HG02943 (cell line): ENCODE measurements at regions not wholly inside any gene's neighbourhood (a gene's known extent, or its start where the extent isn't known, plus 50 kb on each side); places are given as distances from the start of the nearest gene placed in this dataset.

Experiments used
- ATAC-seq: cut with Tn5 transposase; IDR thresholded peaks from one replicate; pipeline ENCODE4 v1.9.1; 2021; ENCODE audit warnings: mild to moderate bottlenecking, low read depth, moderate library complexity; ENCODE audit not compliant: unreplicated experiment

DNA sequence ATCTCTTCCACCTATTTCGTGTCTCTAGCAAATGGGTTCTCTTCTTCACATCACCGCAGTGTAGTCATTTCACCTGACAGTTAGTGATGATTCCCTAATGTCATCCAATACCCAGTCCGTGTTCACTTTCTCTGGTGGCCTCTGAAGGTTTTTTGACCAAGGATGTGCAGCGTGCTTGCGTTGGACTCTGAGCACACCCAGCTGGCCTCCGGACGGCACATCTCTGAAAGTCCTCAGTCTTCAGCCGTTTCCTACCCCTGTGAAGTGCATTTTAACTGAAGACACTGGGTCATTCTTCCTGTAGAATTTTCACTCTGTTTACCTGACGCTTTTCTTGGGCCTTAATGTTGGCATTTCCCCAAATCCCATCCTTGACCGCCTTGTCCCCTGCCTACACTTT lies 98.7 kb downstream of the ERMARD start:
- no peak for ATAC-seq

DNA sequence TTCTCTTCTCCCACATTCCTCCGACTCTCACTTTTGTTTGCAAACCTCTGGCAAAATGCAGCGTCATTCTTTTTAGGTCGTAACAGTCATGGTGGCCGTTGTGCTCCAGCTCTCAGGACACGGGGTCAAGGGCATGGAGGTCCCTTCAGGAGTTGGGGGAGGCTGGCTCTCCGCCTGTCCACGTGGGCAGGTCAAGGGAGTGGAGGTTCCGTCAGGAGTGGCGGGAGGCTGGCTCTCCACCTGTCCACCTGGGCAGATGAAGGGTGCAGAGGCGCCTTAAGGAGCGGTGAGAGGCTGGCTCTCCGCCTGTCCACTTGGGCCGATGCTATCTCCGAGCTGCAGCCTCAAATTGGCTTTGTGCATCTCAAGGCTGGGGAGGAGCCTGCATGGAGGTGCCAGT lies 98.0 kb downstream of the ERMARD start:
- no peak for ATAC-seq

DNA sequence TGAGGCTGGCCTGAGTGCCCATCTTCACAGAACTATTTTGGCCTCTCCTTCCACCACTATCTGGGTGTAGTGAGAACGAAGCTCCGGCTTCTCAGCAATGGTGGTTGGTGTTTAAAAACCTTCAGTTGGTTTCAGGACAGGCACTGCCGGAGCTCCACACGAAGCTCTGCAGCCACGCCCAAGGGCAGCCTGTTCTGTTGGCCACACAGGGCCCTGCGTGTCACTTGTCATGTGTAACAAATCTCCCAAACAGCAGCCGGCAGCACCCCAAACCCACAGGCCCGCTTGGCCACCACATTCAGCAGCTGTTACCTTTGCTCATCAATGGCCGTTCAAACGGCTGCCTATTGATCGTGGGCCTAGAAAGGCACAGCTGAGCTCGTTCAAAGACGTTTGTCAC lies 97.5 kb downstream of the ERMARD start:
- no peak for ATAC-seq

DNA sequence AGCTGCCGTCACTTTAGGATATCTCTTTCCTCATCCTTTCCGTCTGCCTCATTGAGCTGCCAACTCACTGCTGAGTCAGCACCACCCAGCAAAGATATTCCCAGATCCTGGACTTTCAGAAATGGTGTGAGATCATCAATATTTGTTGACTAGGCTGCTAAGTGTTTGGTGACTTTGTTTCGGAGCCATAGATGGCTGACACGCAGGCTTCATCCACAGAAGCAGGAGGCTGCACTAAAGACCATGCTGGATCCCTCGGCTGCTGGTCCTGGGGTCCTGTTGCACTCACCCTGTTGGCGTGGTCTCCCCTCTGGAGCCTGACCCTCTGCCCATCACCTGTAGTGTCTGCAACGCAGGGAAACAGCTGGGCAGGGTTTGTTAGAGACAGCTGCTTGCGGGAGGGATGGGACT lies 96.5 kb downstream of the ERMARD start:
- ATAC-seq = no peak

DNA sequence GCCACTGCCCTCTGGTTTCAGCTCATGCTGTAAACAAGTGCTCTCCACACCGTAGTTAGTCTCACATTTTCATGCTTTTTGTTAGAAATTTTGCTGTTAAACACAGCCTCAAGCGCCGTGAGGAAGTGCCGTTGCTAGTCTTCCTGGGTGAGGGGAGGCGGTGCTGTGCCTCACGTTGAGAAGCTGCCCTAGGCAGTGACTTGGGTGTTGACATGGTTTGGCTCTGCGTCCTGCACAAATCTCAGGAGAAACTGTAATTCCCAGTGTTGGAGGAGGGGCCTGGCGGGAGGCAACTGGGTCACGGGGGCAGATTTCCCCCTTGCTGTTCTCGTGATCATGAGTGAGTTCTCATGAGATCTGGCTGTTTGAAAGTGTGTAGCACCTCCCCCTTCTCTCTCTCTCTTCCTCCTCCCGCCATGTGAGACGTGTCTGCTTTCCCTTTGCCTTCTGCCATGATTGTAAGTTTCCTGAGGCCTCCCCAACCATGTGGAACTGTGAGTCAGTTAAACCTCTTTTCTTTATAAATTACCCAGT lies 95.8 kb downstream of the ERMARD start:
- no peak for ATAC-seq

DNA sequence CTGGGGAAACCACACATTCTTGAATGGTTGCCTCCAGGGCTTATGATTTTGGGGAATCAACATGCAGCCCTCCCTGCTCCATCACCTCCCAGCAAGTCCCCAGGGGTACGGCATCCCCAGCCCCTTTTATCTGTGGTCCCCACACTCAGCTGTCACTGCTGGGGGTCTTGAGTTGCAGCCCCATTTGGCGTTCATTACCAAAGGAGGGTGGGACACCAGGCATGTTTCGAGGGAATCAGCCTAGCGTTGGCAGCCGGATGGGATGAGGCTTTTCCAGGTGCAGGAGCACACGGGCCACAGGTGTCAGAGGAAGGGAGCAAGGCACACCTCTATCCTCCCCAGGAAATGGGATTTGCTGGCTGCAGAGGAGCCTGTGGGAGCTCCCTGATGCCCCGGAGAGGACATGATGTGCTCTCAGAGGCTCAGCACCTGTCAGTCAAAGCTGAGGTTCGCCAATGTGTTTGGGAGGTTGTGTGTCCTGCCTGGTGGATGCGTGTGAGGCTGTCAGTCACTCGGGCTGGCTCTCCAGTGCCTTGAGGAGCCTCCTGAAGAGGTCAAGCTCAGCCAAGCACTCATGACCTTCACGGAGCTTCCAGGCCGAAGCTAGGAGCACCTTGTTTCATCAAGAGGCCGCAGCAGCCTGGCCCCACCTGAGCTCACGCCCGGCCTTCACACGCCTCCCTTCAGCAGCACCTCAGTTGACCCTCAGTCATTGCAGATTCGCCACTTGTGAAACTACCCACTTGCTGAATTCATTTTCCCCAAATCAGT lies 95.0 kb downstream of the ERMARD start:
- ATAC-seq = no peak

DNA sequence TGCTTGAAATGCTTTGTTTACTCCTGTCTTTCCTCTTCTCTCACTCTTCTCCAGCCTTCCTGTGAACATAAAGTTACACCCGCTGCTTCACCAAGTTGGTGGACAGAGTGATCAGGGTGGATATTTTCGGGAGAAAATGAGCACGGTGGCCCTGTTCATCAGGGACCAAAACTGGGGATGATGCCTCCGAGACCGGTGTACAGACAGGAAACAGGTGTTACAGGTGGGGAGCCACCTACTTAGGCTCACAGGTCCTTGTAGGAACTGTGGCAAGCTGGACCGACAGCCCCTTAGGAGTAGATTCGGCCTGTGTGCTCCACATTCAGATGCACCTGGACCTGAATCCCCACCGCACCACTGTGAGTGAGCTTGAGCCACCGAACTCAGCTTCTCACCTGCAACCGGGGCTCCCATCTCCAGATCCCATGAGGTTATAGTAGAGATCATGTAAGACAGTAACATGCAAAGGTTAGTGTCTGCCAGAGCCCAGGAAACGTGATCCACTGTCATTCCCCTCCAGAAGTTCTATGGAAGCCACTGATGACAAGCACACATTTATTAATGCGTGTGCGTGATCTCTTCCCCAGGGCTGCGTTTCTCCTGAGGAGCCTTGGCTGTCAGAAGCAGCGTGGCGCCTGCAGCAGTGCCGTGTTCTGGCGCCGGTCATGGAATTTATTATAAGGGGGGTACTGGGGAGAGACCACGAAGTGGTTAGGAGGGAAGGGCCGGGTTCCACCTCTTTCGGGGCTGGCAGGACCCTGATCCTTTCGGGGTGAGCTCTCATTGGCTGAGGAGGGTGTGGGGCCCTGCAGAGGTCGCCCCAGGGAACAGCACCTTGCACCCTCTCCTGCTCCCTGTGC lies 94.2 kb downstream of the ERMARD start:
- no peak for ATAC-seq

DNA sequence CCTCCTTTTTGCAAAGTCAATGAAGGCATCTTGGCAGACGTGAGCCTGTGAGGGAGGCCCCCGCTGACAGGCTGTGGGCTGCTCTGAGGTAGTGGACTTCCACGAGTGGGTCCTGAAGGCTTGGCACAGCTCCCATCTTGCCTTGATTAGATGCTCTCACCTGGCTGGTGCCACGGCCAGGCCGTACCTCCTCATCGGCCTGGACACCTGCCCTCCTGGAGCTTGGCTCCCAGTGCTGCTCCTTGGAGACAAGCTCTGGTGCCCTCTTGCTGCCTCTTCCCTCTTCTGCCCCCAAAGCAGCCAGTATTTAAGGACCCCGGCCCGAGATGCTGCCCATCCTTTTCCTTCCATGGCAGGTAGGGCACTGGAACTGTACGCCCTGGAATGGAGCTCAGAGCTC lies 93.5 kb downstream of the ERMARD start:
- no peak for ATAC-seq

DNA sequence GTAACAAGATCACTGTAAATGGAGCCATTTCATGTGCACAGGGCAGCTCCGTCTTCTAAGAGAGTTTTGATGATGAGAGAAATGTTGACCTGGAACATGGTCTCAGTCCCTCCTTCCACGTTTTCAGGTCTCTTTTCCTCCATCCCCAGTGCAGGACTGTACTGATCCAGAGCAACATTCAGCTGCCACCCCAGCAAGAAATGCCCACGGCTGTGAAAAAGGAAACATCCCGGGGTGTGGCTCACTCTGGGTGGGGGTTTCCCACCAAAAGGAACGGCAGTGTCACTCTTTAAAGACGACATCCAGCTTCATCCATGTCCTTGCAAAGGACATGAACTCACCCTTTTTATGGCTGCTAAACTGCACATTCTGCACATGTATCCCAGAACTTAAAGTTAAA lies 92.6 kb downstream of the ERMARD start:
- no peak for ATAC-seq

DNA sequence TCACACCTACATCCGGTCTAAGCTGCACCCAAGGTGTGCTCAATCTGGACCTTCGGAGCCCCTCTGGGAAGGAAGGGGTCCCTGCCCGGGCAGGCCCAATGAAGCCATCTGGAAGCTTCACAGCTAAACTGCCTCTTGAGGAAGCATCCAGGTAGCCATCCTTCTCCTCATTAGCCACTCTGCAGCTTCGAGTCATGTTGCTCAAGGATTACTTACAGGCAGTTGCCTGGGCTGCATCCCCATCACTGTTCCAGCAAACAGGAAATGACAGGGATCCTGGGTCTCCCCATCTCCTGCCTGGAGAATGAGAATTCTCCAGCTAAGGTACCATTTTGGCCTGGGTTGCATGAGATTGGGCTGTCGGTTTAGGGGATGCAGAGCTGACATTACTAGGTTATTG lies 91.7 kb downstream of the ERMARD start:
- ATAC-seq = no peak

DNA sequence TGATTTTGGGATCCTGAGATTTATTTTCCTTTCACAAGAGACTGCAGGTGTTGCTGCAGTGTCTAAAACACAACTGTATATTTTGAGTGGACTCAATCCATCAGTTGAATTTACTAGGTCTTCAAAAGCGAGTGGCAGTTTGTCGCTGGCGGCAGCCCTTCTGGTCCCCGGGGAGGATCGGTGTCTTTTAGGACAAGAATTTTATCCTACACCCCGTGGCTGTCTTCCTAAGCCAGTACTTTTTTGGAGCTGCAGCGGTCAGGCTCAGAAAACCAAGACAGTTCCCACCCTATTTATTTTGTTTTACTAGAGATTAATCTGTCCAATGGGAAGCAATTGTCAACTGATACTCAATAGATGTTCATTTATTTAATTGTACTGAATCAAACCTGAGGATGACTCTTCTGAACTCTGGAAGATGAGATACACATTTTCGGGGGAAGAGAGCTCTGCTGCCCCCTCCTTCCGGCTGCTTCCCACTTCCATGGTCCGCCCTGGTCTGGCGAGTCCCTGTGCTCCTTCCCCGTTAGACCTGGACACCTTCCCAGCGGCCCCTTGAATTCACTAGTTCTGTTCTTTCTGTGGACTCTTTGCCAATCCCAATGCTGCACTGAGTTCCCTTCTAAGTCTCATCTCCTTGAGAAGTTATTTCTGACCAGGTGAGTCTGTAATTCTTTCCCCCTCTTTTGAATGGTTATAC lies 90.6 kb downstream of the ERMARD start:
- no peak for ATAC-seq

DNA sequence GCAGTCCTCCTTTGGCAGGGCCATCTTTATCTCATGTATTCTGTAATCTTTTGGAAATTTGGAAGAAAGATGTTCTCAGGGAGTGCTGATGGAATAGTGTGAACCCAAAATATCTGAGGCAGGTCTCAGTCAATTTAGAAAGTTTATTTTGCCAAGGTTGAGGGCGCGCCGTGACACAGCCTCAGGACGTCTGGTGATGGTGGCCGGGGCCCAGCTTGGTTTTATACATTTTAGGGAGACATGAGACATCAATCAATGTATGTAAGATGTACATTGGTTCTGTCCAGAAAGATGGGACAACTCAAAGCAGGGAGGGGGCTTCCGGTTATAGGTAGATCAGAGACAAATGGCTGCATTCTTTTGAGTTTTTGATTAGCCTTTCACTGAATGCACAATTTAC lies 89.8 kb downstream of the ERMARD start:
- ATAC-seq = no peak

DNA sequence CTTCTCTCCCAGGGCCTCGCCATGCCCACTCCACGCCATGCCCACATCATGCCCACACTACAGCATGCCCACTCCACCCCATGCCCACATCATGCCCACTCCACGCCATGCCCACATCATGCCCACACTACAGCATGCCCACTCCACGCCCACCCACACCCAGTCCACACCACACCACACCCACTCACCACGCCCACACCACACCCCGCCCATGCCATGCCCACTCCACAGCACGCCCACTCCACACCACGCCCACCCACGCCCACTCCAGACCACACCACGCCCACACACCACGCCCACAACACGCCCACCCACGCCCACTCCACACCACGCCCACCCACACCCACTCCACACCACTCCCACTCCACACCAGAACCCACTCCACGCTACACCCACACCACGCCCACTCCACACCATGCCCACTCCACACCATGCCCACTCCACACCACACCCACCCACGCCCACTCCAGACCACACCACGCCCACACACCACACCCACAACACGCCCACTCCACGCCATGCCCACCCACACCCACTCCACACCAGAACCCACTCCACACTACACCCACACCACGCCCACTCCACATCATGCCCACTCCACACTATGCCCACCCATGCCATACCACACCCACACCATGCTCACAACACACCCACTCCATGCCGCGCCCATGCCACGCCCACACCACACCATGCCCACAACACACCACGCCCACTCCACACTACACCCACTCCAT lies 88.6 kb downstream of the ERMARD start:
- no peak for ATAC-seq

DNA sequence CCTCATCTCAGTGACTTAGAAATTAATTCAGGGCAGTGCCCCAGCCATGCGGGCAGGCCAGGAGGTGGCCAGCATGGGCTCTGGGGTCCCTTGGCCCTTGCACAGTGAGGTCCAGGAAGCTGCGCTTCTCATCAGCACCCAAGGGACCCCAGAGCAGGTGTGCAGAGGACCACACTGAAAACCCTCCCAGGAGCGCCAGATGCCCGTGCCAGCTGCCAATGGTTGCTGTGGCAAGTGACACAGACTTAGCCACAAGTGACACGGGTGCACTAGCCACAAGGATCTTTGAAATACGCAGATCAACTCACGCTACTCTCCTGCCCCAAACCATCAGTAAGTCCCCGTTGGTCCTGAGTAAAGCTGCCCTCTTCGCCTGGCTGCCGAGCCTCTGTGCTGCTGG lies 88.1 kb downstream of the ERMARD start:
- no peak for ATAC-seq

DNA sequence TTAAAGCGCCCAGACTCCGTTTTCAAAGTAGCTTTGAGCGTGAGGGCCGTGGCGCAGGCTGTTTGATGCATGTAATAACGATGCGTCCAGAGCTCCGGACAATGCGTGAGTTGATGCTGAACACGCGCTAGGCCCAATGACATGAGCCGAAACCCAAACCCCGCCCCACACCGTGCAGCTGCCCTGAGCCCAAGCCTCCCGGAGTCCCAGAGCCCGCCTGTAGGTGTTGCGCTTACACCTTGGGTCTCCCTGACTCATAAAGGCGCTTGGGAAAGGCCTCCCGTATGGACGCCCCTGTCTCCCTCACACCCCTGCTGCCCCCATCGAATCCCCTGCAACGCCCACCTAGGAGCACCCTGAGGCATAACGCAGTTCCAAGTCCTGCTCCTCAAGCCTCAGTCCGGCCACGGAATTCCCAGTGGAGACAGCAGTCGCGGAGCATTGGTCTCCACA lies 87.6 kb downstream of the ERMARD start:
- no peak for ATAC-seq

DNA sequence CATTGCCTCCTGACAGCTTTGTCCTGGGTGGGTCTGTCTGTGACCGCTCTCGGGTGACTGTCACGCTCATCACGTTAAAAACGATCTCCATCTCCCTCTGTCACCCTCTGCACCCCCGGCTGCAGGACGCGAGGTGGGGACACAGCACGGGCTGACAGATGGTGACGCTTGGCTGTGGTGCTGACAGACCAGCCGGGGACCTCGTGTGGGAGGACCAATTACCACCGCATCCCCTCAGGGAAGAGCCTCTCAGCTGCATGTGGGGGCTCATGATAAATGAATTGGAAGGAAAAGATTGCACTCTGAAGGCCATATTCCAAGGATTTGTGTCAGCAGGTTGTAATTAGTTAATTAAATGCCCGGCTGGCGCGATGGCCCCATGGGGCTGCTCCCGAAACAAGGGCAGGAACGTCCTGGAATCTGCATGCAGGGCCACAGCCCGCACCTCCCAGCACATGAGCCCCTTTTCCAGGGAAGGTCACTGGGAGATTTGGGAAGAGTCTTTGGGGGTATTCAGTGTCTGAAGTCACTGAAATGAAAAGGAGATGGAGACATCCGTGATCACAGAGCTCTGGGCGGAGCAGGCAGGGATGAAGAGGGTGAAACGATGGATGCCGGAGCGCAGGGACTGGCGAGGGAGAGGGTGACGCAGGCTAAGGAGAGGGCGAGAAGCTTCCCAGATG lies 87.1 kb downstream of the ERMARD start:
- no peak for ATAC-seq

DNA sequence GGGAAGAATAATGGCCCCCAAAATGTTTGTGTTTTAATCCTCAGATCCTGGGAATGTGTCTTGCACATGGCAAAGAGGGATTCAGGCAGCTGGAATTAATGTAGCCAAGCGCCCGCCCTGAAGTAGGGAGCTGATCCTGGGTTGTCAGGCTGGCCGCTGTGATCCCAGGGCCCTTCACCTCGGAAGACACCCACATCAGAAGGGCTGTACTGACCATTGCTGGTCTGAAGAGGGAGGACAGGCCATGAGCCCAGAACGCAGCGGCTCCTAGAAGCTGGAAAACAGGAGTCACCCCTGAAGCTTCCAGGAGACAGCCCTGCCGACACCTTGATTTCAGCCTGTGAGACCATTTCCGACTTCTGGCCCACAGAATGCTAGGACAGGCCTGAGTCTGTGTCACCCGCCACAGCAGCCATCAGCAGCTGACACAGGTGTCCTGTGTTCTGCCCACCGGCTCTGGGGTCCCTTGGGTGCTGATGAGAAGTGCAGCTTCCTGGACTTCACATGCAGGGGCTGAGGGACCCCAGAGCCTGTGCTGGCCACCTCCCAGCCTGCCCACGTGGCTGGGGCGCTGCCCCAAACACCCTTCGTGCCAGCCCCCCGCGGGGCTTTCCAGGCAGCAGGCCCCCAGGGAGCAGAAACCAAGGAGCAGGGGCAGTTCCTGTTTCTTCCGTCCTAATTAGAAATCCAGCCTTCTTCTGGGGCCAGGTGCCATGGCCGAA lies 86.3 kb downstream of the ERMARD start:
- no peak for ATAC-seq

DNA sequence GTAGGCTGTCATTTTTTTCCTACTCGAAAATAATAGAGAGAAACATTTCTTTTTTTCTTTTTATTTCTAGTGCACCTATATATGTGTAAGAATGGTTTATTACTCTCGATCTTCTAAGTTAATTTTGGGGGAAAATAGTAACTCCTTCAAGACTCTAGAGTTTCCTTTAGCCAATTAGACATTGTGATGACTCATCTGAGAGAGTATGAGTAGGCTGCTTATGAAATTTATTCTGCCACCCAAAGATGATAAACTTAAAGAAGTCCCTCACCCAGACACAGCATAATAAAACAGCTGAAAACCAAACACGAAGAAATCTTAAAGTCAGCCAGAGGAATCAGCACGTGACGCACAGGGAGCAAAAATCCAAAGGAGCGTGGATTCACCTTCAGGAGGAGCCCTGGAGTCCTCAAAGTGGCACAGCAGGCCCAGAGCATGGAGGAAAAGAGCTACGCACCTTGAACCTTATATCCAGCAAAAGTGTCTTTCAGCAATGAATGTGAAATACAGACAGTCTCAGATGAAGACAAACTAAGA lies 81.9 kb downstream of the ERMARD start:
- ATAC-seq = no peak
